ENCODE measurements at regions not wholly inside any gene's neighbourhood (a gene's known extent, or its start where the extent isn't known, plus 50 kb on each side); places are given as distances from the start of the nearest gene placed in this dataset.

DNA sequence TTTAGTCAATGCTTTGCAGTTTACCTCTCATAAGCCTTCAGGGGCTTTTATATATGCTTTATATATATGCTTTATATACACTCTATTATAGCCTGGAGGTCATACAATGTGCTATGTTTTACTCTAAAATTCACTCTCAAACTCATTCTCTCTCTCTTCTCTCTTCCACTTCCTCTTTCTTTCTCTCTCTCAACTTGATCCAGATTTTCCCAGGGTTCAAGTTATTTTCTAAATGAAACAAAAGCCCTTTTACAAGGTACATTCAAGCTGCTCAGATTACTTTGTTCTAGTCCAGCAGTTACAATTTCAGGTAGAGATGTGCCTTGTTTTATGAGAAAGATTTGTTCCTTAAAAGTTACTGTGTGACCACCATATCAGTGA lies 79.6 kb upstream of the ACP3 start:
- TF ChIP-seq GATA3 (IDR thresholded peaks at IDR 0.05; ENCODE audit: low read depth, low read length) (no peak), GATA2 (IDR thresholded peaks at IDR 0.05; ENCODE audit: low read depth, low read length) (no peak)

DNA sequence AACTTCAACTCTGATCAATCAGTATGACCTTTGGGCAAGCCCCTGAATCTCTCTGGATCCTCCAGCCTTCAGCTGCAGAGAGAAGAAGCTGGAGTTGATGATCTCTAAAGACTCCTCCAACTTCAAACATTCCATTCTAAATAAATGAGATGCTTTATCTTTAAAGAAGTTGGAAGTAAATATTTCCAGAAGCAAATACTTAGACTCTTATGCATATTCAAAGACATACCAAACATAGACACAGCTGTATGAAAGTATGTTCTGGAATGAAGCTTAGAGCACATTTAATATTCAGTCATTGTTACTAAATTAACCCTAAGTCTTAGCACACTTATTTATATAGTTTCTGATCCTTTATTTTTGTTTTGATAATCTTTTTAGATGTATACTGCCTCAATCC lies 77.6 kb upstream of the ACP3 start:
- TF ChIP-seq GATA3 (IDR thresholded peaks at IDR 0.05; ENCODE audit: low read depth, low read length) (no peak), GATA2 (IDR thresholded peaks at IDR 0.05; ENCODE audit: low read depth, low read length) (no peak)

DNA sequence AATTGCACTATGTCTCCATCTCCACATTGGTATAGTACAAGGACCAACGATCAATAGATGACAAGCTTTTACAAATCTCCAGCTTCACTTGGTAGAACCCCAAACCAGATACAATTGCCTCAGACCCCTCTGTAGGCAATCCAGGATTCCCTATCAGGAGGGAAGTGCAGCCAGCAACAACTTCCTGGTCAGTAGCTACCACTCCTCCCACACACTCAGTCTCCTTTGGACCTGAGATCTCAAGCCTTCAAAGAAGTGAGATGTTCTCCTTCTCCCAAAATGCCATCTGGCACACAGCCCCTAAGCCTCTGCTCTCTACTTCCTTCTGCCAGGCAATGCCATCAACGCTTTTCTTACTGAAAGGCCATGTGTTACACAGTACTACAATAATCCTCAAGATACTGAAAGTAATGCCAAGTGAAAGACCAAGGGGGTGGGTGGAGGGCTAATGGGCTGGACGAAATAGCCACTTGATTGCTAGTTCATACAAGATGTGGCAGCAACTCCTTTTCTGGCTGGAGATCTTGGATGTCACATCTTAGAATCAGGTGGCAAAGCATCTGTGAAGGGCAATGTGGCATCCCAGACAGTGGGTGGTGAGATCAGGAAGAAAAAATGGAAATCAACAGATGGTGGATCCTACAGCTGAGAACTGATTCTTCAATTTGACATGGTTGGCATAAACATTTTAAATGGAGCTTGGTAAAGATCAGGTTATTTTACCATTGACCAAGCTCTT lies 75.3 kb upstream of the ACP3 start:
- TF ChIP-seq GATA3 (IDR thresholded peaks at IDR 0.05; ENCODE audit: low read depth, low read length) = no peak
- TF ChIP-seq GATA2 (IDR thresholded peaks at IDR 0.05; ENCODE audit: low read depth, low read length) = no peak

DNA sequence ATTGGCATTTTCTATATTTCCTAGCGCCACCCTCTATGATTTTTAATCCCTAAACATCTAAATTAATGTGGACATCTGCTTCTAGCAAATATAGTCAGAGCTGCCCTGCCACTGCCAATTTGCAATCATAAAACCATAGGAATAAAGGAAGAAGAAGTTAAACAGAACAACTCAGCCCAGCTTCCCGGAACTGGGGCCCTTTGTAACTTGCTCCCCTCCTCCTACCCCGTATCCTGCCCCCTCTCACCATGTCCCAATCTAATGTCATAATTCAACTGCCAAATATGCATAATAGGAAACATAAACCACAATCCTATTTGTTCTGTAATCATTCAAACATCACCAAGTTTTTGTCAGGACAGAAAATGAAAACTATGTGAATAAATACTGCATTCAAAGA lies 74.4 kb upstream of the ACP3 start:
- TF ChIP-seq GATA3 (IDR thresholded peaks at IDR 0.05; ENCODE audit: low read depth, low read length) = no peak
- no peak for TF ChIP-seq GATA2 (IDR thresholded peaks at IDR 0.05; ENCODE audit: low read depth, low read length)

DNA sequence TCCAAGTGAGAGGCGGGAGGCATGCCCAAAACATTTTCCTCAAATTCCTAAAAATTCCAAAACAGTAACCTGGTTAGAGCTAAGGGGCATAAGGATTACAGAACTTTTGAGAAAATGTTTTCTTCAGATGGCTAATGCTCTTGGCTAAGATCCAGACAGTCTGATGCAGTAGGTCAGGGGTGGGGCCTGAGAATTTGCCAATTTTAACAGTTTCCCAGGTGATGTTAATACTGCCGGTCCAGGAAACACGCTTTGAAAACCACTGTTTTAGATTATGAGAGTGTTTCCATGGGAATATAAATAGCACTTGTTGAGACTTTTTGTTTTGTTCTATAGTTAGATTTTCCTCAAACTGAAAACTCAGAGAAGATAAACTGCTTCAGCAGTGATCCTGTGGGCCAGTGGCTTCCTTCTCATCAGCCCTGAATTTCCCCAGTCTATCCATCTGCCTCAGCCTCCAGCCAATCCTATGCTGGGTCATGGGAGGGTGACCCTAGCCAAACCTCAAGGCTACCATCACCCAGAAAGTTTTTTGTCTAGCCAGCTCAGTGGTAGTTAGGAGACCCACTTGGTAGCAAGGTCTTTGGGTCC lies 71.6 kb upstream of the ACP3 start:
- no peak for TF ChIP-seq GATA2 (IDR thresholded peaks at IDR 0.05; ENCODE audit: low read depth, low read length)
- no peak for TF ChIP-seq GATA3 (IDR thresholded peaks at IDR 0.05; ENCODE audit: low read depth, low read length)

DNA sequence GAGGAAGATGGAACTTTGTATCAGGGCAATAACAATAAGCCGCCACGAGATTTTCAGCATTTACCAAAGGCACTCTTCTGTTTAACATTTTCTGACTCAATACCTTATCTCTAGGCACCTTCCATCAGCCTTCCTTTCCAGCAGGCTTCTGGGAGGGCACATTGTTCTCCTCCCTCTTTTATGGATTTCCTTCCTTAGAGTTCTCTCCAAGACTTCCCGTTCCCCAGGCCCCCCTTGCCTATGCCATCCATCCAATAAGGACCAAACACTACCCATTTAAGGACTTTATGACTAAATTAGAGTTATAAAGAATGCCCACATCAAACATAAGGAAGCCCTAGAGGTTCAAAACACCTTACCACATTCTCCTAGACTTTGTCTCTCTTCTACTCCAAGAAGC lies 71.0 kb upstream of the ACP3 start:
- TF ChIP-seq GATA3 (IDR thresholded peaks at IDR 0.05; ENCODE audit: low read depth, low read length) = no peak
- TF ChIP-seq GATA2 (IDR thresholded peaks at IDR 0.05; ENCODE audit: low read depth, low read length) = no peak

DNA sequence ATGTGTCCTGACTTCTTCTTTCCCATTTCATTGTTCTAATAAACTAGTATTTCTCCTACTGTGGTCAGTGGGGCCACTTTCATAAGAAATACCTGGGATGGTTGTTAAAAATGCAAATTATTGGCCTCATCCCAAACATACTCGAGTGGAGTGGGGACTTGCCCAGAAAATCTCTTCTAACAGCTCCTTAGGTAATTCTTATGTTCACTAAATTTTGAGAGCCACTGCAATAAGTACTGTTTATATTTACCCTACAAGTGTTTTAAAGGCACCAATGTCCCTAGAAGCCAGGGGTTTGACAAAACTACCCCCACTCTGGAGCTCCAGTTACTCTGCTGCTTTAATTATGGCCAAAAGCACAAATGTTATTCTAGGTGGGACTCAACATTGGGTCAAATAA lies 70.0 kb upstream of the ACP3 start:
- no peak for TF ChIP-seq GATA3 (IDR thresholded peaks at IDR 0.05; ENCODE audit: low read depth, low read length)

DNA sequence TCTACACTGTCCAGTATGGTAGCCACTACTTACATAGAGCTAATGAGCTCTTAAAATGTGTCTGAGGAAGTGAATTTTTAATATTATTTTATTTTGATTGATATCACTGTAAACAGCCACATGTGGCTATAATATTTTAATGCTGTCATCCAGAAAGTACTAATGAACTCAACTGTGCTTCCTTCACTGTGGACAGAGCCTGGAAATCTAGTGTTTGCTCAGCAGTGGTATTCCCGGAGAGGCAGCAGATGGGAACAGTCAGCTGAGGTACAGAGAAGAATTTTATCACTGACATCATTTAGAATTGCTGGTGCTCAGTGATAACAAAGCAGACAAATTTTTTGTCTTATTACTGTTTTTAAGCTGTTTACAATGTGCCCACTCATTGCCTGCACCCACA lies 68.7 kb upstream of the ACP3 start:
- TF ChIP-seq GATA3 (IDR thresholded peaks at IDR 0.05; ENCODE audit: low read depth, low read length) = no peak
- TF ChIP-seq GATA2 (IDR thresholded peaks at IDR 0.05; ENCODE audit: low read depth, low read length) = no peak

DNA sequence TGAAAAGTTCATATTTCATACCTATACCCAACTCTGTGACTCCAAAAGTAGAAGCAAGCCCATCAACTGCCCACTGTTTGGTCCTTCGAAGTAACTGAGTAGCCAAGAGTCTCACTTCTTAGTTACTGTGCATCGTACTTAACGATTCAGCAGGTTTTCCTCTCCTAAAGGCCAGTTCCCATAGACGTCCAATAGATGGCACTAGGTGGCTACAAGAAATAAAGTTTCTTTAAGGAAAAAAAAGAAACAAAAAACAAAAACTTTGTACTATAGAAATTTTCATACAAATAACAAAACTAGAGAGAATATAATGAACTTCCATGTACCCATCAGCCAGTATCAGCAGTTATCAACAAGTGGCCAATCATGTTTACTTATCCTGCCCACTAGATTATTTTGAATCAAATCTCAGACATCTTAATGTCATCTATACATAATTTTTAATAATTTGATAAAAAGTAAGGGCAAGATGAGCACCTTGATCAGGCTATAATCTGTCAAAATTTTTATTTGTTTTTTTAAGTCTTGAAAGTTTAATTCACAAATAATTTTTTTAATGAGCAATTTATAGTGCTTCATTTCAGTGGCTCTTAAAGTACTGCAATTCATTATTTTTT lies 63.8 kb upstream of the ACP3 start:
- TF ChIP-seq GATA3 (IDR thresholded peaks at IDR 0.05; ENCODE audit: low read depth, low read length) = no peak

DNA sequence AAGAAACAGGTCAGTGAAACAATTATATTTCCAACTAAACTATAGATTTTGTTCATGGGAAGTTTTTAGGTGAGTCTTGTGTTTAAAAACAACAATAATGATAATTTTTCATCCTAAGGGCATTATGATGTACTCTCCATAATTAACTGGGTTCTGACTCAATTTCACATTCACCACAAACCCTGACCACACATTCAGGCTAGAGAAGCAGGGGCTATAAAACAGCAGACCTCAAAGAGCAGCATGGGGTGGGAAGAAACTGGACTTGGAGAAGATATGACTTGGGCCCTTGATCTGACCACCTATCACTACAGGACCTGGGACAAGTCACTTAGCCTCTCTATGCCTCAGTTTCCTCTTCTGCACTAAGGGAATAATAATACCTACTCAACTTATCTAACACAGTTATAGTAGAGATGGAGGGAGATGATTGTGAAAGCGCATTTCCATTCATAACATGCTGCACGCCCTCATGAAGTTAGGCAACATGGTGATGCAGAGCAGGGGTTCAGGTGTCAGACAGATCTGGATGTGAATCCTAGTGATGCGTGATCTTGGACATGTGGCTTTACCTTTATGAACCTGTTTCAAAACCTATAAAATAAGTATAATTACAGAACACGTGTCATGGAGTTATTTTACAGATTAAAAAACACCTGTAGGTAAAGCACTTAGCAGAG lies 63.0 kb upstream of the ACP3 start:
- TF ChIP-seq GATA2 (IDR thresholded peaks at IDR 0.05; ENCODE audit: low read depth, low read length) (no peak), GATA3 (IDR thresholded peaks at IDR 0.05; ENCODE audit: low read depth, low read length) (no peak)

DNA sequence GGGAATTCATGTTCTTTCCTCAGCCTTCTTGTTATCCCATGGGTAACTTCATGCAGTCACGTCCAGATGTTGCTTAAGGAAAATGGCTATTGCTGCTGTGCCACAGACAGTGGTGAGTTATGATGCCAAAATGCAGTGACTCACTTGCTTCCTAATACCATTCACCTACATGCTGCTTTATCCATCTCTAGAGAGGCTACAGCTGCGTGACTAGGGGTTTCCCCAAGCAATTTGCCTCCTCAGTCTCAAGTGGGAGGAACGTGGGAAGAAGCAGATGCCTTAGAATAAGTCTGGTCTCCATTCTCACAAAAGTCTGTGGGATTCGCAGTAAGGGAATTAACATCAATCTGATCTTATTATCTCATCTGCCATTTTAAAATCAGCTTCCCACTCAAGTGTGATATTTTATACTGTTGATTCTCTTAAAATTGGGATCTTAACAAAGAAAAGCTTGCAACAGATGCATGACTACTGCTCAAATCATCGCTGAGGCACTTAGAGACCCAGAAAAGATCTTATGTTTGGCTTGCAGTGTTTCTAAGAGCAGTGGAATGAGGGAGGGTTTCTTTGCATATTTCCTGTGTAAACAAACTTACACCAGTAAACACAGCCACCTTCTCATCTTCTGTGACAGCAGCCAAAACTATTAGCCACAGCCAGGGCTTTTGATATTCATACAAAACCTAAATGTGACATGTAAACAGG lies 62.0 kb upstream of the ACP3 start:
- TF ChIP-seq GATA3 (IDR thresholded peaks at IDR 0.05; ENCODE audit: low read depth, low read length) = no peak
- TF ChIP-seq GATA2 (IDR thresholded peaks at IDR 0.05; ENCODE audit: low read depth, low read length) = no peak

DNA sequence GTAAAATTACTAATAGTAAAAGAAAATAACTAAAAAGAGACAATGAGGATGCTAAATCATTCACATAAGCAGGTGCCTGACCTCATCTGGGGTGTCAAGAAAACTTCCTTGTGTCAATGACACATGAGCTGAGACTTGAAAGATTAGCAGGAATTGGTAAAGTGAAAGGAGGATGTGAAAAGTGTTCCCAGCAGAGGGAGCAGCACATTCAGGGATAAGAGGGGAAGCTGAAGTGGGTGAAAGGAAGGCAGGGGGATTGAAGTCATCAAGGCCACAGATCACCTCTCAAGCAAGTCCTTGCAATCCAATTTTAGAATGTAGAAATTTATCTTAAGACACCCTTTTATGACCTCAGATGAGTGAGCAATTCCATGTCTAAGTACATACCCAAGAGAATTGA lies 60.2 kb upstream of the ACP3 start:
- TF ChIP-seq GATA3 (IDR thresholded peaks at IDR 0.05; ENCODE audit: low read depth, low read length) (no peak), GATA2 (IDR thresholded peaks at IDR 0.05; ENCODE audit: low read depth, low read length) (no peak)

DNA sequence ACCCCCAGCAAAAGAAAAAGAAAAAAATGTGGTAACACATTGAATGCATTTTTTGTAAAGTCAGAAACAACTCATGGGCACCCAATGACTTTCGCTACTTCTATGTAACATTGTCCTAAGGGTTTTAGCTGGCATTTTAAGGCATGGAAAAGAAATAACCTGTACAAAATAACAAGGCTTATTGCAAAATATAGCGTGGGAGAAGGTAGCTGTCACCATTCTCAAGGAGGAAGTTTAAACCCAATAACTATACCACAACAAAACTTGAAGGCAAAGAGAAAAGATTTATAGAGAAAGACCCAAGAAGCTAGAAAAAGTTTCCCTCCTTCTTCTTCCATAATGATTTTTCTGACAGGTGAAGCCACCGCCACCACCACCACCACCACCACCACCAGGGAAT lies 55.7 kb upstream of the ACP3 start:
- no peak for TF ChIP-seq GATA2 (IDR thresholded peaks at IDR 0.05; ENCODE audit: low read depth, low read length)
- no peak for TF ChIP-seq GATA3 (IDR thresholded peaks at IDR 0.05; ENCODE audit: low read depth, low read length)

DNA sequence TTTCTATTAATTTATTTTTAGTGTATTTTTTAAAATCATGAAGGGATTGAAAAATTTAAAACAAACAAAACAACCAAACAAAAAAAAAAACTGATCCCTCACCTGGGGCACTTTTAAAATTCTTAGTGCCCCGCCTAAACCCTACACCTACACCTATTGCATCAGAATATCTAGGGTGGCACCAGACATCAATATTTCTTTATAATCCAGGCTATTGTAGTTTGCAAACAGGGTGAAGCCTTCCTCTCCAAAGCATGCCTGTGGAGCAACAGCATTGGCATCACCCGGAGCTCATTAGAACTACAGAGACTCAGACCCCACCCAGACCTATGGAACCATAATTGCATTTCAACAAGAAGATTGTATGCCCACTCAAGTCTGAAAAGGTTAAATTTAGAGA lies 54.9 kb upstream of the ACP3 start:
- TF ChIP-seq GATA3 (IDR thresholded peaks at IDR 0.05; ENCODE audit: low read depth, low read length) = no peak
- TF ChIP-seq GATA2 (IDR thresholded peaks at IDR 0.05; ENCODE audit: low read depth, low read length) = no peak
